Panc1 (cell line): ENCODE measurements at regions not wholly inside any gene's neighbourhood (a gene's known extent, or its start where the extent isn't known, plus 50 kb on each side); places are given as distances from the start of the nearest gene placed in this dataset.

Experiments
- ATAC-seq: fragments of 200-7000 bp; cut with Tn5 transposase; 2 replicates; pipeline ENCODE4 v1.9.1; 2020; ENCODE audit warnings: mild to moderate bottlenecking, moderate library complexity
- BruUV-seq: library from RNA; stranded (reverse); fragments of 400-500 nt; replicated peaks from 2 replicates; lab custom pipeline; 2021; lab: Mats Ljungman, UMichigan
- CTCF ChIA-PET: fragments of 300-600 bp; sonication (Branson Sonifier 250); formaldehyde crosslinking; loops from one replicate; lab custom pipeline; 2022; ENCODE audit warnings: antibody characterized with exemption; lab: Charles Lee
- POLR2A ChIA-PET: fragments of 300-600 bp; sonication (Branson Sonifier 250); formaldehyde crosslinking; loops from one replicate; lab custom pipeline; 2022; ENCODE audit warnings: antibody characterized with exemption; lab: Charles Lee
- DNase-seq: peaks from one replicate; pipeline ENCODE4 v3.0.0-alpha.2; 2010; ENCODE audit warnings: low read depth, low spot score
- H3K27ac ChIP-seq: 2 replicates; pipeline ENCODE4 v1.5.1; 2011; ENCODE audit warnings: mild to moderate bottlenecking, low read length, inconsistent platforms
- H3K27me3 ChIP-seq: fragments of 200-500 bp; sonication (Bioruptor generic); 2 replicates; pipeline ENCODE4 v1.6.0; 2014; ENCODE audit warnings: low read length, inconsistent platforms; ENCODE audit not compliant: control insufficient read depth, insufficient read depth
- H3K36me3 ChIP-seq: fragments of 200-500 bp; sonication (Bioruptor generic); 2 replicates; pipeline ENCODE4 v1.5.1; 2014; ENCODE audit warnings: inconsistent platforms, mild to moderate bottlenecking, low read length, moderate library complexity; ENCODE audit not compliant: control insufficient read depth, insufficient read depth
- H3K4me1 ChIP-seq: 2 replicates; pipeline ENCODE4 v1.5.1; 2011; ENCODE audit warnings: inconsistent platforms, mild to moderate bottlenecking, low read length, moderate library complexity; ENCODE audit not compliant: control insufficient read depth, insufficient read depth
- H3K4me3 ChIP-seq, 2 experiments: 2 replicates each; pipeline ENCODE4 v1.5.1; 2011 to 2012; ENCODE audit warnings: low read depth in 2 of 2, low read length in 2 of 2, mild to moderate bottlenecking in 2 of 2, inconsistent platforms in 1 of 2, moderate library complexity in 1 of 2
- H3K9me3 ChIP-seq: fragments of 200-500 bp; sonication (Bioruptor generic); 2 replicates; pipeline ENCODE4 v1.5.1; 2014; ENCODE audit warnings: low read depth, mild to moderate bottlenecking, inconsistent platforms, low read length, moderate library complexity; ENCODE audit not compliant: control insufficient read depth, insufficient read depth
- CTCF ChIP-seq: fragments of 450-650 bp; IDR thresholded peaks from 2 replicates; pipeline ENCODE4 v1.5.1; 2017; ENCODE audit warnings: mild to moderate bottlenecking
- POLR2AphosphoS5 ChIP-seq: IDR thresholded peaks from 2 replicates; pipeline ENCODE4 v1.6.1; 2012; ENCODE audit warnings: mild to moderate bottlenecking, low read depth, low read length, moderate library complexity
- REST ChIP-seq, 2 experiments: IDR thresholded peaks; 2 replicates each; pipeline ENCODE4 v1.6.1; 2011 to 2012; ENCODE audit warnings: low read depth in 2 of 2, control low read depth in 1 of 2, low read length in 1 of 2, mild to moderate bottlenecking in 1 of 2, moderate library complexity in 1 of 2; ENCODE audit not compliant: insufficient read depth in 1 of 2
- SIN3A ChIP-seq: IDR thresholded peaks from 2 replicates; pipeline ENCODE4 v1.6.1; 2012; ENCODE audit warnings: low read depth, mild to moderate bottlenecking, low read length, moderate library complexity, borderline replicate concordance; ENCODE audit not compliant: insufficient read depth
- TCF7L2 ChIP-seq: IDR thresholded peaks from 2 replicates; pipeline ENCODE4 v1.6.1; 2011; ENCODE audit warnings: mild to moderate bottlenecking, low read depth, low read length, inconsistent platforms
- in situ Hi-C: cut with HindIII; loops from 2 replicates; pipeline ENCODE4 v1.10.0; 2016; ENCODE audit warnings: low sequenced_read_pairs, low pct_unique_long_range_greater_than_20kb
- intact Hi-C: fragments of 100-400 bp; cut with micrococcal nuclease; formaldehyde crosslinking; loops from one replicate; pipeline ENCODE4 v1.10.0; 2022; ENCODE audit not compliant: unreplicated experiment

GRCh38 chr11:23563591-23563990 lies 703.3 kb upstream of the CCDC179 start:
- Histone ChIP-seq H3K4me3 (no peak overlapping the region), H3K36me3 (no peaks in the 10 kb centered on the region), H3K4me1 (no peaks in the 10 kb centered on the region), H3K9me3 (no peaks in the 10 kb centered on the region), H3K27me3 (no peaks in the 10 kb centered on the region), H3K27ac (no peak overlapping the region)
- TF ChIP-seq TCF7L2 (no peak), POLR2AphosphoS5 (no peak), REST (IDR thresholded peaks at IDR 0.05; ENCODE audit: insufficient read depth in 1 of 2, low read depth in 2 of 2, low read length in 1 of 2) (no peak), CTCF (no peak), SIN3A (no peak)
- ATAC-seq (no peak), DNase-seq (no peak)
- ChIA-PET POLR2A (no interaction called here), CTCF (no interaction called here)
- BruUV-seq: no TSS peak
- in situ Hi-C loops: no loop called here
- intact Hi-C loops: no loop called here

- H3K9me3 ChIP-seq: no peaks in the 10 kb centered on the region
- intact Hi-C loops: no loop called here
- no peak for DNase-seq
- H3K4me1 ChIP-seq: no peaks in the 10 kb centered on the region
- H3K27me3 ChIP-seq: no peaks in the 10 kb centered on the region
- CTCF ChIA-PET: no interaction called here
- TF ChIP-seq SIN3A: no peak
- TF ChIP-seq TCF7L2: no peak
- TF ChIP-seq REST (IDR thresholded peaks at IDR 0.05; ENCODE audit: insufficient read depth in 1 of 2, low read depth in 2 of 2, low read length in 1 of 2): no peak
- no peak for TF ChIP-seq POLR2AphosphoS5
- TF ChIP-seq CTCF: no peak
- POLR2A ChIA-PET: no interaction called here
- no TSS peak for BruUV-seq
- no peak for ATAC-seq
- H3K36me3 ChIP-seq: no peaks in the 10 kb centered on the region
- in situ Hi-C loops: no loop called here
- no peak overlapping the region for H3K27ac ChIP-seq
- H3K4me3 ChIP-seq: no peak overlapping the region
Measured at GRCh38 chr11:23564370-23564769, 704.1 kb upstream of the CCDC179 start.
